Eye (tissue), 1 donor: ENCODE measurements at regions not wholly inside any gene's neighbourhood (a gene's known extent, or its start where the extent isn't known, plus 50 kb on each side); places are given as distances from the start of the nearest gene placed in this dataset.

Experiments
- DNase-seq: peaks from one replicate; pipeline ENCODE4 v3.0.0-alpha.2; 2015

DNA sequence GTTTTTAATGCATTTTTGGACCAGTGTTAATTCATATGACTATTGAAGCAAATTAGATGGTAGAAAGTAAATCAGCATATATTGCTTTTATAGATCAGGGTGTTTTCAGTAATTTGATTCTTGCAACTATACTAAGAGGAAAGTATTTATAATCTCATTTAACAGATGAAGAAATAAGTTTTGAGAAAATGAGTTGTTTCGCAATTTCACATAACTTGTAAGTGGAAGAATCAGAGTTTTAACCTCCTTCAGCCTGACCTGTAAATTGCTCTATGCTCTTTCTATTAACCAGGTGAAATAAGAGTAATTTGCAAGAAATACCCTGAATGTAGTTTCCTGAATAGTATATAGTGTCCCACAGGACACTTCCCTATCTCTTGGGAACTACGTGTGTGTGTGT is 1106.8 kb upstream of the RAG2 start:
- DNase-seq = no peak

GRCh38 chr11:37699644-37700043 is 1101.6 kb upstream of the RAG2 start:
- DNase-seq = no peak

DNA sequence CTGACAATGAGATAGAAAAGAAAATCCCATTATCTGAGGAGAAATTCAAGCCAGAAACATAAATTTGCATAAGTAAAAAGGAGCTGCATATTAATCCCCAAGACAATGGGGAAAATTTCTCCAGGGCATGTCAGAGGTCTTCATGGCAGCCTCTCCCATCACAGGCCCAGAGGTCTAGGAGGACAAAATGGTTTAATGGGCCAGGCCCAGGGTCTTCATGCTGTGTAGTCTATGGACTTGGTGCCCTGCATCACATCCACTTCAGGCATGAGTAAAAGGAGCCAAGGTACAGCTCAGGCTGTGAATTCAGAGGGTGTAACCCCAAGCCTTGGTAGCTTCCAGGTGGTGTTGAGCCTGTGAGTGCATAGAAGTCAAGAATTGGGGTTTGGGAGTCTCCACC is 1097.2 kb upstream of the RAG2 start:
- DNase-seq = no peak

DNA sequence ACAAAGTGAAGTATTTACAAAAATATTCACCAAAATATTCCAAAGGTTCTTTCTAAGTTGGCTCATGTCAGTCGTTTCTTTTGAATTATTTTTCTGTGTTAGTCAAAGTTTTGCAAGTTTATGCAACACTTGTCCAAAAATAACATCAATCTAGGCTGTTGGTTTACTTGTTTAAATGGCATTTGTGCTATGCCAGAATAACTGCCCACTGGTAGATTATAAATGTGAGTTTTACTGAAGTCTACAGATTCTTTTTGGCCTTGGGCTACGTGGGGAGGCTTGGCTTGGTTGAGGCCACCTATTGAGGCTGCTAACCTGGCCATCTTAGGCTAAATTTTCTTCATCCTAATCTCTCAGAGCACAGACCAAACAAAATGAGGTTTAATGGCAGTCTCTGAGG is 1091.9 kb upstream of the RAG2 start:
- DNase-seq = no peak

GRCh38 chr11:37688456-37688855 is 1090.4 kb upstream of the RAG2 start:
- no peak for DNase-seq

DNA sequence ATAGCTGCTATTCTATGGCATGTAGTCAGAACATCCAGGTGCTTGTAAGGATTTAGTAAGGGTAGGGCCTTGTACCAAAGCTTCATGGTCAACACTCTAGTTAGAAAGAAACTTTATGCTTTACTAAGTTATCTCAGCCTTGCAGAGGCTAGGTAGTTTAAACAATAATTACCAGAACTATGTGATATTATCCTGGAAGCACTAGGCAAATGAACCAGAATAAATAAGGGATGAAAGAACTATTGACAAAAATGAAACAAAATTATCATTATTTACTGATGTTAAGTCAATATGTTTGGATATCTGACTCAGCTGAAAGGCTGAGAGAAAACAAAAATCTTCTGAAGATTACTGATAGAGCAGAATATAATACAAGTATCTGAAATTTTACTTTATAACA is 1089.1 kb upstream of the RAG2 start:
- no peak for DNase-seq

DNA sequence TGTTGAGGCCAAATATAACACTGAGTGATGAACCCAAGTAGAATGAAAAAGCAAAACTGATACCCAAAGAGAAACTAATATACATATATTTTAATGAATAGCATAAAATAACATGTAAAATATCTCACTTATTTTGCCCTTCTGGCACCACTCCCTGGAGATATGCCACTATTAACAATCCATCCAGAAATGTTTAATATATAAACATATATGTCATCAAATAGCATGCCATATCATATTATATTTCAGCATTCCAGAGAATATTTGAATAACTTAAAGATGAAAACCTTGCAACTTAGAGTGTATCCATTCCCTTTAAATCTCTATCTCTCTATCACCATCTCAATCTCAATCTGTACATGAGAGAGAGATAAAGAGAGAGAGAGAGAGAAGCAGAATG is 1073.3 kb upstream of the RAG2 start:
- no peak for DNase-seq

GRCh38 chr11:37666960-37667359 is 1068.9 kb upstream of the RAG2 start:
- DNase-seq = no peak

GRCh38 chr11:37657645-37658044 is 1059.6 kb upstream of the RAG2 start:
- DNase-seq = peak; percentile 11

GRCh38 chr11:37647767-37648166 is 1049.7 kb upstream of the RAG2 start:
- no peak for DNase-seq

DNA sequence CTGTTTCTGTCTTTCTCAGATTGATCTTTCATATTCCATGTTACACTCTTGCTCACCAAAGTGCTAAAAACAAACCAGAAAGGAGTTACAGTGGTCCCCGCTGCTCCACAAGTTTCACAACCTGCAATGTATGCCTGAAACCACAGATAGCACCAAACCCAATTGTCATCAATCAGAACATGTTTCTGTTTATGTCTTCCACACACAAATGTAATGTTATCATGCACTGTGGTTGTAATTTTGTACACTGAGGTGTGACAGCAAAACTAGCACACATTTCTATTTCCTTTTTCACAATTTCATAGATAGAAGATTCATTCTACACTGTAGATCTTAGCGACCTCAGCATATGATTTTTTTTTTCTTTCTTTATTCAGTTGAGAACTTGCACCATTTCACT is 1045.9 kb upstream of the RAG2 start:
- DNase-seq = no peak

GRCh38 chr11:37642296-37642695 is 1044.3 kb upstream of the RAG2 start:
- no peak for DNase-seq

GRCh38 chr11:37632748-37633147 is 1034.7 kb upstream of the RAG2 start:
- no peak for DNase-seq

- DNase-seq = no peak
Measured at GRCh38 chr11:37630866-37631265, 1032.8 kb upstream of the RAG2 start.

DNA sequence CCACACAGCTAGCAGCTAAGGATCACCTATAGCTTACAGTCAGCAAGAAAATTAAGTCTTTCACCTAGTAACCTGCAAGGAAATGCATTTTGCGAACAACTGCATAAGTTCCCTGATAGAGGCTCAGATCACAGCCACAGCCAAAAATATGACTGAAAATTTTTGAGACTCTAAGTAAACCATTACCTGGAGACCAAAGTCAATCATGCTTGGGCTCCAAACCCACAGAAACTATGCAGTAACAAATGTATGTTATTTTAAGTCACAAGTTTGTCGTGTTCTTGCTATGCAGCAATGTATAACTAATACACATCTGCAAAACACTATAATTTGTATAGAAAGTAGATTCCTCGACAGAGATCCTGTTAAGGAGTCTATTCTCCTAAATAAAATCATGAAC is 1025.7 kb upstream of the RAG2 start:
- no peak for DNase-seq

DNA sequence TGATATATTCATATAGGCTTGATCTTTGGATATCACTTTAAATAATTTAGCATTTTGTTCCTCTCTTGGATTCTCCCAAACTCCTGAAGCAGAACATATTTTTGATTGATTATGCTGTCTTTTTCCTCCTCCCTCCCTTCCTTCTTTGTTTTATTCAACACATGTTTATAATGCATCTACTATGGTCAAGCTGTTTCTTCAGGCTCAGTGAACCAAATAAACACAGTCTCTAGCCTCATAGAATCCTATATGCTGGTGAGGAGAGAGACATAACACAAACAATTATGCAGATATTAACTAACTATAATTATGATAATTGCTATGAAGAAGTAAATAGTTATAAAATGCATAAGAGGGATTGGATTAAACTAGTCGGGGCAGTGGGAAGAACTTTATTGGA is 1023.6 kb upstream of the RAG2 start:
- no peak for DNase-seq

GRCh38 chr11:37616291-37616690 is 1018.3 kb upstream of the RAG2 start:
- no peak for DNase-seq

DNA sequence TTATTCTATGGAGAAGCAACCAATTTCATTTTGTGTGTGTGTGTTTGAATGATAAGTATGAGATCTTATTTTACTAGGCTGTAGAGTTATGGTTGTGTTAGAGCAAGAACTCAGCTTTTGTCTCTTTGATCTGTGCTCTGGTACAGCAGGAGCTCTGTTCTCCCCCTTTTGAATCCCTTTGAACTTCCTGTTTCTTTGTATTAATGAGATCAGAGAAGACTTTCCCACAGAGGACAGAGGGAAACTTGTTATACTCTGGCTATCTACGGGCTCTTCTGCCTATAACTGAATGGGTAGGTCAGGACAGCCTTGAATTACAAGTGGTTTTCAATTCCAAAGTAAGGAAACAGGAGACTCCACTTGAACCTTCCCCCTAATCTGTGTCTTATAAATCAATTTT is 1015.0 kb upstream of the RAG2 start:
- no peak for DNase-seq

GRCh38 chr11:37612146-37612545 is 1014.1 kb upstream of the RAG2 start:
- no peak for DNase-seq

DNA sequence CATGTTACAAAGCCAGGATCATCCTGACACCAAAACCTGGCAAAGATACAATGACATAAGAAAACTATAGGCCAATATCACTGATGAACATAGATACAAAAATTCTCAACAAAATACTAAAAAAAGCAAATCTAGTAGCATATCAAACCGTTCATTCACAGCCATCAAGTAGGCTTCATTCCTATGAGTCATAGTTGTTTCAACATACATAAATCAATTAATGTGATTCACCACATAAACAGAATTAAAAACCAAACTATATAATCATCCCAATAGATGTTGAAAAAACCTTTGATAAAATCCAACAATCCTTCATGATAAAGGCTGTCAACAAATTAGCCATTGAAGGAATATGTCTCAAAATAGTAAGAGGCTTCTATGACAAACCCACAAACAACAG is 1007.2 kb upstream of the RAG2 start:
- no peak for DNase-seq

DNA sequence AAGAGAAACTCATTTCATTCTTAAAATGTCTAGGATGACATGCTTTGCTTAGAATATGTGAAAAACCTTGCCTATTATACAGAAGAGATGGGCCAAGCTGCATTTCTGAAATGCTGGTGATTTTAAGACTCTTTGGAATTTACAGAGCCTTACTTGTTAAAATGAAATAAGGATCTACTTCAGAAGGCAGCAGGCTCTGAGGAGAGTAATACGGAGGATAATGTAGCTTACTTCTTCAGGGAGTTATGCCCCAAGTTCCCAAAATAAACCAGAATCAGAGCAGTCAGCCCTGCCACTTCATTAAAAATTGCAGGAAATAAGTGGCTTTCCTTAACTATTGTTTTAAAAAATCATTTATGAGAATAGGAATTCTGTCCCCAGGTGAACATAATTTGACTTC is 1000.3 kb upstream of the RAG2 start:
- no peak for DNase-seq

- DNase-seq = no peak
Measured at GRCh38 chr11:37597776-37598175, 999.7 kb upstream of the RAG2 start.

DNA sequence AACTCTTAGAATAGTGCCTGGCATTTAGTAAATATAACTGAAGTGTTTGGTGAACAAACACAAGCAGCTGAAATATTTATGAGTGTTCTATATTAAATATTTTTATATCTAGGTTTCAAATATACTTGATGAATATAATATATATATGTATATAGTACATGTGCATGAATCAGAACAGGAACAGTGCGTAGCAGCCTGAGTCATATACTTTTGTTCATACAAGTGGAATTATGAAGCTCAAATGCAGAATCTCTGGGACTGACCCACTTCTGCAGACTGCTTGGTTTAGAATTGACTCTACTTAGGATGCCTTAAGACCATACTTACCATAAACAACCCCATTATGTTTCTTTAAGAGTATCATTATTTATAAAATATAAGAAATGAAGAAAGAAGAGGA is 997.8 kb upstream of the RAG2 start:
- no peak for DNase-seq

DNA sequence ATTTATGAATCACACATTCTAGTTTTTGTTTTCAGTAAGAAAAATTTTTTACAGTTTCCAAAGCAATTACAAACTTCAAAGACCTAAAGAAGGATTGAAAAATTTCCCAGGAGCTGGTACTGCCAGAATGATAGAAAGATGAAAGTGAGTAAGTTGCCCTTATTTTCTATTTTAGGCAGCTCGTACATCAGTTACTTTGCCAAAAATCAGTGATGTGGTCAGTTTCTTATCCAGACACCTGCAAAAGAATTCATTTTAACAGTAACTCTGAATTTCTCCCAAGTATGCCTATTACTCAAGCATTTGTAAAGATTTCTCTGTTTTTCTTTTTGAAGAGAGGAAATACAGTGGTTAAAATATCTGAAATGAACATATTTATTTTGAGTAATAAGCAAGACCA is 976.3 kb upstream of the RAG2 start:
- DNase-seq = no peak

DNA sequence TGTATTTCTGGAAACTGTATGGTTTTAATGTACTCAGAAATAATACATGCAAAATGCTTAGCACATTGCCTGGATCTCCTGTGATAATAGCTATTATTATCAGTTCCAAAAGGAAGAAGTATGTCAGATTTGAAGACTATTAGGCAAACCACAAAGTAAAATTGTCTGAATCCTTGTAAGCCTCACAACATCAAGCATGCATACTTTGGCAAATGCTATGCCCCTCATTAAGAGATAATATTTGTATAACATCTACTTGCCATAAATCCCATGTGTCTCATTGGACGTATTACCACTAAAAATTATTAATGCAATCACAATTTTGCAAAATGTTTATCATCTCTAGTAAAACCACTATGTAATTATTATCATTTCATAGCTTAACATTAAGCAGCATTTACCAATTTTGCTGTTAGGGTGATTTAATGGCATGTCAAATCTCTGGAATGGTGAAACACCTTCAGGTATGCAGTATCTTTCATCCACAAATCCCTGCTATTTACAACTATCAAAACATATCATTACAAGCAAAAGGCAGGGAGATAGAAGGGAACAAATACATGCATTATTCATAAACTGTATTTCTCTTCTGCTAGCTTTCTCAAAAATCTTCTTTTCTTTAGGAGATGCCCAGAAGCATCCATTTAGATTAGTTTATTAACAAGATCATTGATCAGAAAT is 974.6 kb upstream of the RAG2 start:
- DNase-seq = no peak

DNA sequence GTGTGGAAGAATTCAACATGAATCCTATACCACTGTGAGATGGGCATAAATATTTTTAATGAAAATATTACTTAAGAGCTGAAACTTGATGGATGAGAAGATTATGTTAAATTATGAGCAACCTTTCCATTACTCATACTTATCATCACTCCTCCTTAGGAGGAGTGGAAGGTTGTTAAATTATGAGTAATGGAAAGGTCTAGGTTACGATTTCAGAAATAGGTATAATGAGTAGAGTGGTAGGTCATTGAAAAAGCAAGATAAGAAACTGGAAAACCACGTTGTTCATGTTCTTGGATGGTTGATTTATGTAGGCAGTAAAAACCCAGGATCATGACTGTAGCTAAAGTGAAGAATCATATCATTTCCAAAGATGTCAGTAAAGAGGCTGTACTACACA is 973.2 kb upstream of the RAG2 start:
- no peak for DNase-seq
